GM18868 (cell line): ENCODE measurements at regions not wholly inside any gene's neighbourhood (a gene's known extent, or its start where the extent isn't known, plus 50 kb on each side); places are given as distances from the start of the nearest gene placed in this dataset.
A peak's percentile ranks its signal among the peaks of the same experiment; 100 is the strongest.
"Not testable (repeated sequence)": the region's sequence is repeated elsewhere in the genome, so short reads cannot be mapped to it uniquely, and the experiment has no call there.

Source experiments
- ATAC-seq: cut with Tn5 transposase; IDR thresholded peaks from one replicate; pipeline ENCODE4 v1.9.1; 2021; ENCODE audit warnings: mild to moderate bottlenecking, moderate library complexity; ENCODE audit not compliant: unreplicated experiment

DNA sequence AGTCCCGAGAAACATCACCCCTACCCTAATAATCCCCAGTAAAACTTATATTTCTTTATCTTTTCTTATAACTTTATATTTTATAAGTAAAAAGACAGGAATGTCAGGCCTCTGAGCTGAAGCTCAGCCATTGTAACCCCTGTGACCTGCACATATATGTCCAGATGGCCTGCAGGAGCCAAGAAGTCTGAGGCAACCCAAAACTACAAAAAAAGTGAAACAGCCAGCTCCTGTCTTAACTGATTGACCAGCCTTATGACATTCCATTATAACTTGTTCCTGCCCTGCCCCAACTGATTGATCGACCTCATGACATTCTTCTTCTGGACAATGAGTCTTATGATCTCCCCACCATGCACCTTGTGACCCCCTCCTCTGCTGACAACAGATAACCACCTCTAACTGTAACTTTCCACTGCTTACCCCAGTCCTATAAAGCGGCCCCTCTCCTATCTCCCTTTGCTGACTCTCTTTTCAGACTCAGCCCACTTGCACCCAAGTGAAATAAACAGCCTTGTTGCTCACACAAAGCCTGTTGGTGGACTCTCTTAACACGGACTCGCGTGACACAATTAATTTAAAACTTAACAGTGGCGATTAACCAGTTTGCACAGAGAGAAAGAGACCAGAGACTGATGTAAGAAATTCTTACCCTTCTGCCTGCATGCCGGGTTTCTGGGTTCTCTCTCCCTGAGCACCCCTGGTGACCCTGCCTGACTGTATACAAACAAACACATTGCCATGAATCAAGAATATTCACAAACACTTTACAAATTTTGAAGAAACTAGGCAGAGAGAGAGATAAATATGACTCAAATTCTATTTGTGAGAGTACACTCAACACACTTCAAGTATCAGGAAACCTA is 1109.2 kb upstream of the TMEM132C start:
- ATAC-seq = not testable (repeated sequence)

- no peak for ATAC-seq
Observed at GRCh38 chr12:127158385-127159061, 1108.4 kb upstream of the TMEM132C start.

GRCh38 chr12:127161466-127161865 is 1105.5 kb upstream of the TMEM132C start:
- ATAC-seq = no peak

DNA sequence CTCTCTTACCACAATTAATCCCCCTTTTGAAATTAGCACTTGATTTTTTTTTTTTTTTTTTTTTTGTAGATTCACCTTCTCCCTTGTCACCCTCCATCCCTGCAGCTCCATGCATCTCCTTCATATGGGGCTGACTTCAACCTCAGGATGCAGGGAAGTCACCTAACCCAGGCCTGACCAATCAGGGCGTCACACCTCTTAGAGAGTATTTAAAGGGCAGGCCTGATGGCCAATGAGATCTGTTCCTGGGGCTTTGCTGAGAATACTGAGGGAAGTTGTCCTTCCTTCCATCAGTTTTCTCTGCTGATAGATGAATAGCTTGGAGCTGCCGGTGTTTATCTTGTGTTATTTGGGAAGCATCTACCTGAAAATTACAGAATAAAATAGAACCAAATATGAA is 1104.7 kb upstream of the TMEM132C start:
- no peak for ATAC-seq

GRCh38 chr12:127162902-127163301 is 1104.1 kb upstream of the TMEM132C start:
- peak; percentile 47 for ATAC-seq

GRCh38 chr12:127165567-127166392 is 1101.2 kb upstream of the TMEM132C start:
- ATAC-seq = no peak

- ATAC-seq = no peak
Observed at GRCh38 chr12:127169321-127170181, 1097.4 kb upstream of the TMEM132C start.

GRCh38 chr12:127170226-127171180 is 1096.5 kb upstream of the TMEM132C start:
- no peak for ATAC-seq

DNA sequence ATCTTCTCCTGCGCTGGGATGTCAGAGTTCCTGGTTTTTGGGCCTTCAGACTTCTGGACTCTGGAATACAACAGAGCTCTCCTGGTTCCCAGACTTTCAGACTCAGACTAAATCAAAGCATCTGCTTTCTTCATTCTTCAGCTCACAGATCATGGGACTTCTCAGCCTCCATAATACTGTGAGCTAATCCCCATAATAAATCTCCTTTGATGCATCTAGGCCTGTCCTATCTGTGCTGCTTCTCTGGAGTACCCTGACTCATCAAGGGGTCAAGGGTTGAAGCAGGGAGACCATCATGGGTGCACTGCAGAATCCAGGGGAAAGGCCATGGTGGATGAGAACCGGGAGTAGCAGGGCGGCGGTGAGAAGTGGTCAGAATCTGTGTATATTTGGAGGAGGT is 1094.1 kb upstream of the TMEM132C start:
- ATAC-seq = no peak

GRCh38 chr12:127173971-127174370 is 1093.0 kb upstream of the TMEM132C start:
- ATAC-seq = not testable (repeated sequence)

GRCh38 chr12:127174881-127175280 is 1092.1 kb upstream of the TMEM132C start:
- ATAC-seq = no peak

DNA sequence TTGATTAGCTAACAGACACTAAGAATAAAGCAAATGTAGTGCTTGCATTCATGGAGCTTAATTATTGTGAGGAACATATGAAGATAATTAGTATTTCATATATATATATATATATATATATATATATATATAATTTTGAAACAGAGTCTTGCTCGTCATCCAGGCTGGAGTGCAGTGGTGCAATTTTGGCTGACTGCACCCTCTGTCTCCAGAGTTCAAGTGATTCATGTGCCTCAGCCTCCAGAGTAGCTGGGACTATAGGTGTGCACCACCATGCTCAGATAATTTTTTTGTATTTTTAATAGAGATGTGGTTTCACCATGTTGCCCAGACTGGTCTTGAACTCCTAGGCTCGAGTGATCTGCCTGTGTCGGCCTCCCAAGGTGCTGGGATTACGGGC is 1091.6 kb upstream of the TMEM132C start:
- ATAC-seq = no peak

DNA sequence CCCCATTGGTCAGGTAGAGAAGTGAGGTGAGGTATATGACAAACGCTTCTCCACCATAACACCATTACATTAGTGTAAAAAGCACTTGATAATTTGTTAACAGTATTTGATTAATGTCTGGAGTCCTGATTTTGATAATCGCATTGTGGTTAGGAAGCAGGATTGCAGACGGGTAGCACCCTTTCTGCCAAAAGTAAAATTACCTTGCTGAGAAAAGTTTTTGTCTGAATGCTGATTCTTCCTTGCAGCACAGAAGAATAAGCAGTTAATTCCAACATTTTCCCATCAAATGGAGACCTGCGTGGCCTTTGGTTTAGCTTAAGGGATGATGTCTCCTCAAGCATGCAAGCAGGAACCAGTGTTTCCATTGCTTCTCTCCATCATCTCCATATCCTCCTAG is 1090.2 kb upstream of the TMEM132C start:
- ATAC-seq = no peak

- no peak for ATAC-seq
Observed at GRCh38 chr12:127178052-127178451, 1088.9 kb upstream of the TMEM132C start.

DNA sequence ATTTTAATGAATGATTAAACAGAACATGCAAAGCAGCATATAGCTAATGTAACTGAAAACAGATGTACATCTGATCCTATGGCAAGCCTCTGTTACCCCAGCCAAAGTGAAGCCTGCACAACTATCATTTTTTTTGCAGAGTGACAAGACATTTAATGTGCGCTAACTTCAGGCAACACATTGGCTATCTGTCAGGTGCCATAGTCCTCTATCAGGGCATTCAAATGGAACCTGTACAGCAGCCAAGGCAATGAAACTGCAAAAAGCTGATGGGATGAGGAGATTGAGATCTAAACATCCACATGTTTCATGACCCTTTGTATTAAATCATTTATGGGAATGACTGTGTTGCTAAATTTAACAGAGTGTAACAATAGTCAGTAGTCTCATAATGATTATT is 1088.5 kb upstream of the TMEM132C start:
- ATAC-seq = no peak

GRCh38 chr12:127179176-127179575 is 1087.8 kb upstream of the TMEM132C start:
- ATAC-seq = no peak

DNA sequence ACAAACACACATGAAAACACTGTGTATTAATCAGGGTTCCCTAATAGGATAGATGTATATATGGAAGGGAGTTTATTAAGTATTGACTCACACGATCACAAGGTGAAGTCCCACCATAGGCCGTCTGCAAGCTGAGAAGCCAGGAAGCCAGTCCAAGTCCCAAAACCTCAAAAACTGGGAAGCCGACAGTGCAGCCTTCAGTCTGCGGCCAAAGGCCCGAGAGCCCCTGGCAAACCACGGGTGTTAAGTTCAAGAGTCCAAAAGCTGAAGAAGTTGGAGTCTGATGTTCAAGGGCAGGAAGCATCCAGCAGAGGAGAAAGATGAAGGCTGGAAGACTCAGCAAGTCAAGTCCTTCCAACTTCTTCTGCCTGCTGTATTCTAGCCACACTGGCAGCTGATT is 1085.0 kb upstream of the TMEM132C start:
- ATAC-seq = no peak

- ATAC-seq = no peak
Observed at GRCh38 chr12:127189992-127190391, 1077.0 kb upstream of the TMEM132C start.

- no peak for ATAC-seq
Observed at GRCh38 chr12:127191129-127191528, 1075.8 kb upstream of the TMEM132C start.
